Nephron progenitor cell (in vitro differentiated cells): ENCODE measurements at regions not wholly inside any gene's neighbourhood (a gene's known extent, or its start where the extent isn't known, plus 50 kb on each side); places are given as distances from the start of the nearest gene placed in this dataset.

Source experiments
- DNase-seq: peaks from one replicate; pipeline ENCODE4 v3.0.0; 2021
- H3K27ac Mint-ChIP-seq: 2 replicates; pipeline ENCODE4 v1.8.0; 2021; ENCODE audit warnings: mild to moderate bottlenecking, moderate library complexity, mixed read lengths
- H3K27me3 Mint-ChIP-seq: 2 replicates; pipeline ENCODE4 v1.8.0; 2021; ENCODE audit warnings: mild to moderate bottlenecking, low read depth, mixed read lengths; ENCODE audit not compliant: poor library complexity
- H3K36me3 Mint-ChIP-seq: 2 replicates; pipeline ENCODE4 v1.8.0; 2021; ENCODE audit warnings: low read depth, mixed read lengths
- H3K4me1 Mint-ChIP-seq: 2 replicates; pipeline ENCODE4 v1.8.0; 2021; ENCODE audit warnings: mixed read lengths
- H3K4me3 Mint-ChIP-seq: 2 replicates; pipeline ENCODE4 v1.8.0; 2021; ENCODE audit warnings: mild to moderate bottlenecking, moderate library complexity, mixed read lengths
- H3K9me3 Mint-ChIP-seq: 2 replicates; pipeline ENCODE4 v1.8.0; 2021; ENCODE audit warnings: mild to moderate bottlenecking, moderate library complexity, mixed read lengths
- CTCF ChIP-seq: fragments of 200-600 bp; sonication (generic); IDR thresholded peaks from 2 replicates; pipeline ENCODE4 v1.5.0; 2021; ENCODE audit warnings: antibody characterized with exemption

- Mint-ChIP-seq H3K4me3 (no peak overlapping the region), H3K27ac (no peak overlapping the region), H3K9me3 (peaks cover 21% of the 10 kb centered on the region), H3K36me3 (peaks cover 3% of the 10 kb centered on the region), H3K27me3 (no peaks in the 10 kb centered on the region), H3K4me1 (no peaks in the 10 kb centered on the region)
- no peak for DNase-seq
- TF ChIP-seq CTCF: no peak
These were observed 925.4 kb upstream of the TMPRSS15 start for GRCh38 chr21:19328954-19329353.

GRCh38 chr21:19340303-19340702 lies 936.7 kb upstream of the TMPRSS15 start:
- H3K4me3 Mint-ChIP-seq: no peak overlapping the region
- H3K36me3 Mint-ChIP-seq: no peaks in the 10 kb centered on the region
- no peaks in the 10 kb centered on the region for H3K27me3 Mint-ChIP-seq
- no peak for TF ChIP-seq CTCF
- DNase-seq: no peak
- H3K4me1 Mint-ChIP-seq: no peaks in the 10 kb centered on the region
- H3K9me3 Mint-ChIP-seq: no peaks in the 10 kb centered on the region
- no peak overlapping the region for H3K27ac Mint-ChIP-seq

GRCh38 chr21:19340954-19341353 lies 937.4 kb upstream of the TMPRSS15 start:
- no peak for DNase-seq
- no peaks in the 10 kb centered on the region for H3K36me3 Mint-ChIP-seq
- H3K27ac Mint-ChIP-seq: no peak overlapping the region
- no peaks in the 10 kb centered on the region for H3K4me1 Mint-ChIP-seq
- H3K27me3 Mint-ChIP-seq: no peaks in the 10 kb centered on the region
- H3K4me3 Mint-ChIP-seq: no peak overlapping the region
- H3K9me3 Mint-ChIP-seq: no peaks in the 10 kb centered on the region
- TF ChIP-seq CTCF: no peak

- no peak for DNase-seq
- no peaks in the 10 kb centered on the region for H3K4me1 Mint-ChIP-seq
- H3K27me3 Mint-ChIP-seq: no peaks in the 10 kb centered on the region
- no peak overlapping the region for H3K4me3 Mint-ChIP-seq
- H3K27ac Mint-ChIP-seq: no peak overlapping the region
- H3K9me3 Mint-ChIP-seq: no peaks in the 10 kb centered on the region
- no peak for TF ChIP-seq CTCF
- no peaks in the 10 kb centered on the region for H3K36me3 Mint-ChIP-seq
These were observed 940.1 kb upstream of the TMPRSS15 start for GRCh38 chr21:19343711-19344110.

GRCh38 chr21:19350286-19350685 lies 946.7 kb upstream of the TMPRSS15 start:
- Mint-ChIP-seq H3K27ac (no peak overlapping the region), H3K4me1 (peaks cover 6% of the 10 kb centered on the region), H3K4me3 (no peak overlapping the region), H3K9me3 (no peaks in the 10 kb centered on the region), H3K36me3 (no peaks in the 10 kb centered on the region), H3K27me3 (no peaks in the 10 kb centered on the region)
- no peak for DNase-seq
- no peak for TF ChIP-seq CTCF

GRCh38 chr21:19353256-19353655 lies 949.7 kb upstream of the TMPRSS15 start:
- no peaks in the 10 kb centered on the region for H3K9me3 Mint-ChIP-seq
- H3K27me3 Mint-ChIP-seq: no peaks in the 10 kb centered on the region
- TF ChIP-seq CTCF: no peak
- H3K4me1 Mint-ChIP-seq: peaks cover 6% of the 10 kb centered on the region
- no peak overlapping the region for H3K4me3 Mint-ChIP-seq
- no peak for DNase-seq
- H3K27ac Mint-ChIP-seq: no peak overlapping the region
- no peaks in the 10 kb centered on the region for H3K36me3 Mint-ChIP-seq
